MCF 10A (cell line): ENCODE measurements at regions not wholly inside any gene's neighbourhood (a gene's known extent, or its start where the extent isn't known, plus 50 kb on each side); places are given as distances from the start of the nearest gene placed in this dataset.

ENCODE experiments used
- BruUV-seq: library from RNA; stranded (reverse); fragments of 400-500 nt; replicated peaks from 2 replicates; lab custom pipeline; 2021; lab: Mats Ljungman, UMichigan
- CTCF ChIA-PET: fragments of 300-600 bp; sonication (Branson Sonifier 250); formaldehyde crosslinking; extraction: SDS; loops from one replicate; lab custom pipeline; 2021; ENCODE audit warnings: antibody characterized with exemption, inconsistent platforms; lab: Yijun Ruan, JAX
- POLR2A ChIA-PET: fragments of 300-600, 350-650 bp; sonication (Branson Sonifier 250); formaldehyde crosslinking; extraction: SDS; loops from one replicate; lab custom pipeline; 2020; ENCODE audit warnings: antibody characterized with exemption, inconsistent platforms; lab: Yijun Ruan, JAX
- DNase-seq: peaks from one replicate; pipeline ENCODE4 v3.0.0-alpha.2; 2018; ENCODE audit not compliant: unreplicated experiment
- H3K27ac Mint-ChIP-seq: one replicate; pipeline ENCODE4 v1.8.0; 2022; ENCODE audit warnings: mild to moderate bottlenecking, low read depth, mixed read lengths; ENCODE audit not compliant: unreplicated experiment
- H3K27me3 Mint-ChIP-seq: one replicate; pipeline ENCODE4 v1.8.0; 2022; ENCODE audit warnings: mixed read lengths; ENCODE audit not compliant: insufficient read depth, unreplicated experiment
- H3K36me3 Mint-ChIP-seq: one replicate; pipeline ENCODE4 v1.8.0; 2022; ENCODE audit warnings: mild to moderate bottlenecking, moderate library complexity, mixed read lengths; ENCODE audit not compliant: insufficient read depth, unreplicated experiment
- H3K4me1 Mint-ChIP-seq: one replicate; pipeline ENCODE4 v1.8.0; 2022; ENCODE audit warnings: mixed read lengths; ENCODE audit not compliant: insufficient read depth, unreplicated experiment
- H3K4me3 Mint-ChIP-seq: one replicate; pipeline ENCODE4 v1.8.0; 2022; ENCODE audit warnings: mild to moderate bottlenecking, moderate library complexity, mixed read lengths; ENCODE audit not compliant: unreplicated experiment
- H3K9me3 Mint-ChIP-seq: one replicate; pipeline ENCODE4 v1.8.0; 2022; ENCODE audit warnings: mixed read lengths; ENCODE audit not compliant: unreplicated experiment
- CTCF ChIP-seq: fragments of 200-600 bp; IDR thresholded peaks from one replicate; pipeline ENCODE4 v1.8.0; 2022; ENCODE audit warnings: antibody characterized with exemption, mild to moderate bottlenecking; ENCODE audit not compliant: unreplicated experiment
- intact Hi-C: fragments of 100-400 bp; cut with micrococcal nuclease; formaldehyde crosslinking; loops from 2 replicates; pipeline ENCODE4 v1.14.1; 2022

- Mint-ChIP-seq H3K36me3 (no peaks in the 10 kb centered on the region), H3K27ac (no peak overlapping the region), H3K4me1 (no peaks in the 10 kb centered on the region), H3K4me3 (no peak overlapping the region), H3K27me3 (no peaks in the 10 kb centered on the region), H3K9me3 (peaks cover 17% of the 10 kb centered on the region)
- CTCF ChIA-PET, result no interaction called here
- TF ChIP-seq CTCF, result no peak
- no TSS peak for BruUV-seq
- intact Hi-C loops, result no loop called here
- peak; percentile 14 for DNase-seq
- POLR2A ChIA-PET, result no interaction called here
Measured at GRCh38 chr10:85222300-85222699, 893.9 kb downstream of the CCSER2 start.

- Mint-ChIP-seq H3K27ac (no peak overlapping the region), H3K4me3 (no peak overlapping the region), H3K9me3 (peaks cover 28% of the 10 kb centered on the region), H3K4me1 (no peaks in the 10 kb centered on the region), H3K27me3 (no peaks in the 10 kb centered on the region), H3K36me3 (no peaks in the 10 kb centered on the region)
- BruUV-seq, result no TSS peak
- intact Hi-C loops, result no loop called here
- no peak for DNase-seq
- ChIA-PET POLR2A (no interaction called here), CTCF (no interaction called here)
- TF ChIP-seq CTCF, result no peak
Measured at GRCh38 chr10:85224366-85224940, 896.1 kb downstream of the CCSER2 start.

GRCh38 chr10:85225311-85225710 lies 896.9 kb downstream of the CCSER2 start:
- no peaks in the 10 kb centered on the region for H3K4me1 Mint-ChIP-seq
- no peak overlapping the region for H3K27ac Mint-ChIP-seq
- BruUV-seq, result no TSS peak
- CTCF ChIA-PET, result no interaction called here
- no peaks in the 10 kb centered on the region for H3K27me3 Mint-ChIP-seq
- H3K9me3 Mint-ChIP-seq, result peaks cover 33% of the 10 kb centered on the region
- H3K36me3 Mint-ChIP-seq, result no peaks in the 10 kb centered on the region
- intact Hi-C loops, result no loop called here
- H3K4me3 Mint-ChIP-seq, result no peak overlapping the region
- DNase-seq, result no peak
- no peak for TF ChIP-seq CTCF
- POLR2A ChIA-PET, result no interaction called here

GRCh38 chr10:85226596-85226995 lies 898.2 kb downstream of the CCSER2 start:
- intact Hi-C loops, result no loop called here
- Mint-ChIP-seq H3K27me3 (no peaks in the 10 kb centered on the region), H3K4me3 (no peak overlapping the region), H3K36me3 (no peaks in the 10 kb centered on the region), H3K4me1 (no peaks in the 10 kb centered on the region), H3K9me3 (peaks cover 36% of the 10 kb centered on the region), H3K27ac (no peak overlapping the region)
- TF ChIP-seq CTCF, result no peak
- ChIA-PET CTCF (no interaction called here), POLR2A (no interaction called here)
- DNase-seq, result no peak
- no TSS peak for BruUV-seq
